ENCODE measurements at regions not wholly inside any gene's neighbourhood (a gene's known extent, or its start where the extent isn't known, plus 50 kb on each side); places are given as distances from the start of the nearest gene placed in this dataset.
A peak's percentile ranks its signal among the peaks of the same experiment; 100 is the strongest.

DNA sequence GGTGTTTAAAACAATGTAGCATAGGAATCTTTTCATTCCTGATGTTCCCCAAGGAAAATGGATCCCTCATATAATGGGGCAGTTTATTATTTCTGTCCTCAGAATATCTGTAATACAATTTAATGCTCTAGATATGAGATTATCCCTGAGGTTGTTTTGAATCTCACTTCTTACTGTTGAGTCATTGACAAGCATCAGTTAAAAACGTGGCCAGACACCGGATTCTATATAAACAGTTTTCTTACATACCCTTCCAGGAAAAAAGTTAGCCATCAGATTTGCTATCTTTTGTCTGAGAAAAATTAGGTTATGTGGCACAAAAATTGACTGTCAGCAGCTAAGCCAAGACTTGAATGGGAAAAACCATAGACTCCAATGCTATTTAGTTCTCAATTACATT is 539.8 kb upstream of the CELF2 start:
- no peak for DNase-seq

GRCh38 chr10:10479465-10479864 is 538.2 kb upstream of the CELF2 start:
- no peak for DNase-seq

GRCh38 chr10:10482613-10483012 is 535.1 kb upstream of the CELF2 start:
- DNase-seq, result no peak

GRCh38 chr10:10489076-10489475 is 528.6 kb upstream of the CELF2 start:
- no peak for DNase-seq

- DNase-seq, result no peak
Observed at GRCh38 chr10:10489805-10490571, 527.7 kb upstream of the CELF2 start.

GRCh38 chr10:10490581-10490980 is 527.1 kb upstream of the CELF2 start:
- DNase-seq, result no peak

GRCh38 chr10:10492420-10492819 is 525.3 kb upstream of the CELF2 start:
- DNase-seq, result no peak

GRCh38 chr10:10493833-10494232 is 523.8 kb upstream of the CELF2 start:
- no peak for DNase-seq

DNA sequence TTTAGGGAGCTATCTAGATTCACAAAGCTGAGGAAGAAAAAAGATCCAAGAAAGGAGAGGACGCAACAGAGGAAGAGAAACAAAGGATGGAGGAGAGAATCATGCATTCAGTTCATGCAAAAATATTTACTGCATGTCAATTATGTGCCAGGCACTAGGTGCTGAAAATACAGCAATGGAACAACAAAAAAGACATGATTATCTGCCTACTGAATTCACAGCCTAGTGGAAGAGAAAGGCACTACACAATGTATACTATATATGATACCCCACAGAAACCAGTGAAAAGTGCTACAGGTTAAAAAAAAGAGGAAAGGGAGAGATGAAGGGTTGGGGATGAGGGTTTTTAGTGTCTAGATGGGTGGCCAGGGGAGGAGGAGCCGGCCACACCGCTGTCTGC is 520.4 kb upstream of the CELF2 start:
- DNase-seq, result no peak

GRCh38 chr10:10498781-10499180 is 518.9 kb upstream of the CELF2 start:
- DNase-seq, result no peak

GRCh38 chr10:10499839-10500238 is 517.8 kb upstream of the CELF2 start:
- no peak for DNase-seq

GRCh38 chr10:10500937-10501336 is 516.7 kb upstream of the CELF2 start:
- no peak for DNase-seq

GRCh38 chr10:10503772-10504171 is 513.9 kb upstream of the CELF2 start:
- no peak for DNase-seq

- no peak for DNase-seq
Observed at GRCh38 chr10:10508211-10508610, 509.5 kb upstream of the CELF2 start.

GRCh38 chr10:10510179-10510578 is 507.5 kb upstream of the CELF2 start:
- no peak for DNase-seq

GRCh38 chr10:10513067-10513466 is 504.6 kb upstream of the CELF2 start:
- DNase-seq, result no peak

- no peak for DNase-seq
Observed at GRCh38 chr10:10513898-10514297, 503.8 kb upstream of the CELF2 start.

DNA sequence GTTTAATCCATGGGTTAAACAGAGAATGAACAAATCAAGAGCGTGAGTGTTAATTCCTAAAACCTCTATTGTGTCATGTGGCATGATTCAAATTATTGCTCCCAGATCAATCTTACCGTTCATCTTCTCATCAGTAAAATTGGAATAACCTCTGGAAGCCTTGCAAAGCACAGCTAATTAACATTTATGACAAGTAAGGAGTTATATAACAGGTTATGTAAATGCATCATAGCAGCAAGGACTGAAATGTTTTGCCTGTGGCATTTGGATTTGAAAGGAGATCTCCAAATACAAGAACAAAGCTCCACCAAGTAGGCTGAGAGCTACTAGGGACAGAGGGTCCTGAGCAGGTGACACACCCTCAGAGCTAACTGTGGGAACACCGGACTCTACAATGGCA is 502.9 kb upstream of the CELF2 start:
- DNase-seq, result no peak

DNA sequence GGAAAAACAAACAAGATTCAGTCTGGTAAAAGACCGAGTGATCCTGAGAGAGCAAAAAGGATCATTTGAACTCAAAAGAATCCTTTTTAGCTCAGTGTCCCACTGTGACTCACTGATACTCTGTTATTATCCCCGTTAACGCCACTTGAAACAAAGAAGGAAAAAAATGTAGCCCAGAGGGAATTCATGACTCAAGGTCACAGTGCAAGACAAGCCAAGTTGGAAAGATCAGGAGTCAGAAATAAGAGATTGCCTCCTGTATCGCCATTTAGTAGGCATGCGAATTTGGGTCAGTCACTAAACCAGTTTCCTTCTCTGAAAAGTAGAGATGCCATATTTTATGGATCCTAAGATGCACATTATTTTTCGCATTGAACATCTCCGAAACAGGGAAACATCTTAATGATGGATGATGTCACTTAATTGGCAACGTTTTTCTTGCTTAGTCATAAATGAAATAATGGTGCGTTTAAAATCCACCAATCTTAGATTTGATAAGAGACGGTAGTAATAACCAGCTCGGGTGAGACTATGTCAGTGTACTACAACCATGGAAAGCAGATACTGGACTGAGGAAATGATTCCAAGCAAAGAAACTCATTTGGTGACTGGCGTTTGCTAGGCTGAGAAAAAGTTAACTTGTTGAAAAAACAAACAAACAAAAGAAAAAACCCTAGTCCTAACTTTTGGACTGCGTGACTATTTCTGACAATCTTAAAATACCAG is 502.0 kb upstream of the CELF2 start:
- no peak for DNase-seq

DNA sequence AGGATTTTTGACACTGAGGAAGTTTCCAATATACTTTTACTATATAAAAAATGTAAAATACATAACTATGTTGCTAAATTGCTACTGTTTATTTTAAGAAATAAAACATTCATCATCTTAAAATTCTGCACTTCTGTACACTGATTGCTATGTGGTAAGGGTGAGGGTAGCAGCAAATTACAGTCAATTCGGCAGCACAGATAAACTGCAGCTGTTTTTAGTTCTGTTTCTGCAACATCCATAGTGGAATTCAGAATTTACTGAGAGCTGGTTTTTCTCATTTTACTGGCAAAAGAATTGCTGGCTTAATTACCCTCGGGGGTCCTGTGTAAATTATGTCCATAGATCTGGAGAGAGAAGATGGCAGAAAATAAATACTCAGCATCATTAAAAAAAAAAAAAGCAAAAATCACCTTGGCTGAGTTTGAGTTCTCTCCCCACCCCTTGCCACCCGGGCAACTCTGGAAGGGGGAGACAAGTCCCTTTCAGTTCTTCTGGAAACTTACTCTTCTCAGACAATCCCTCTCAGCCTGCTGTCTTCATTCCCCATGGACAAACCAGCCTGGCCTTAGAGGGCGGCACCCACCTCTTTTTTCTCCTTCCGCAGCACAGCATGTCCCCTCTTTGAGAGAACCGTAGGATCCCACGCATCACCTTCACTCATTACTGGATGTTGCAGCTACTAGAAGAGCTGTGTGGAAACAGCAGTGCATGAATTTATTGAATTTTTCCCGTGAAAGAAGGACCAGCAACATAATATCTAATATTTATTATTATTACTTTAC is 501.1 kb upstream of the CELF2 start:
- DNase-seq, result no peak

GRCh38 chr10:10517866-10518265 is 499.8 kb upstream of the CELF2 start:
- DNase-seq, result no peak

DNA sequence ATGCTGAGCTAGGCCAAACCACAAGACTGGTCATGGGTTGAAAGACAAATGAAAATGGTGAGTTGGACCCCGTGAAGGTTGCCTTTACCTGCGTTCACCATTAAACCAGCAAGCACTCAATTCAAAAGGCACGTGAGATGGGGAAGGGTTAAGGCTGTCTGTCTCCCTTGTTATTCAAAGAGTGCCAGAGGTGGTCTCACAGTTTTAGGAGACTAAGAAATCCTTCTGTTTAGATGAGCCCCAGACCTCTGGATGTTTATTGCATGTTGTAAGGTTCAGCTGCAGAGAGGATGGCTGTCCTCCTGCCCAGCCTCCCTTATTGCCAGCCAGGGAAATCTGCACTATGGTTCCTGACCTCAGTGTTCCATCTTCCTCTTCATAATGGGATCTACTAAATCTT is 498.0 kb upstream of the CELF2 start:
- DNase-seq, result no peak

DNA sequence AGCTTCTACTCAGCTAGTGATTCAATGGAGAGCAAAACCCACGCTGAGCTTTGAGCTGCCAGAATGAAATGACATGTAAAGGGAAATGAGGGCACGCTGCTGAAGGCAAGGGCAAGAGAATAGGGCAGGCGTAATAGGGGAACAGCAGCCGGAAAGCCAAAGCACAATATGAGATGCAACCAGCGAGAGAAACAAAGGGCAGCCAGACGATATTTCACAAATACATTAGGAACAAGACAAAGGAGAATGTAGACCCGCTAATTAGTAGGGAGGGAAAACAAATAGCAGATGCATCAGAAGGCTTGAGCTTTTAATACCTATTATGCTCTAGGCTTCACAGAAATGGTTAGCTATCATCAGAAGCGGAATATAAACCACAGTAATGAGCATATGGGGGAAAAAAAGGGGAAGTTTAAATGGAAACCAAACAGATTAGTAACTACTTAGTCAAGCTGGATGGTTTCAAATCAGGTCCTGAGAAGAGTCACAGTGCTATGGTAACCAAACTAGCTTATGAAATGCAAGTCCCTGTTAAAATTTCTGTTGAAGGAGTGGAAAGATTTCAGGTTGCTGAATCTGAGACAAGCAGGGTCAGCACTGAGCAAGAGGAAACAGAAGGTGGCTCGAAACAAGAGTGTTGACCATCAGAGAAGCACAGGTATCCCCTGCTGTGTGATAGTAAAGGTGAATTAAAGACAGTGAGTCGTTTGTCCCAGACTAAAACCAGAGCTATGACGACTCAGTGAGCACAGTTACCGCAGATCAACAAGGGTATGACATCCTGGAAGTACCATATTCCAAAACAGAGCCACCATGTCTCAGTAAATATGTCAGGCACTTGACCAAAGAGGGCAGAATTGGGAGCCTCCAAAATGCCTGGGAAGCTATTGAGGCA is 496.9 kb upstream of the CELF2 start:
- peak; percentile 10 for DNase-seq
